Fibroblast of skin of right quadriceps (primary cell): ENCODE measurements at regions not wholly inside any gene's neighbourhood (a gene's known extent, or its start where the extent isn't known, plus 50 kb on each side); places are given as distances from the start of the nearest gene placed in this dataset.

ENCODE experiments used
- DNase-seq: peaks from one replicate; pipeline ENCODE4 v3.0.0-alpha.2; 2013

- DNase-seq = no peak
Observed at GRCh38 chr11:70501933-70502540, 103.7 kb downstream of the CTTN start.

- no peak for DNase-seq
Observed at GRCh38 chr11:70502677-70503467, 104.5 kb downstream of the CTTN start.

GRCh38 chr11:70503468-70504221 is 105.3 kb downstream of the CTTN start:
- no peak for DNase-seq

GRCh38 chr11:70504246-70505020 is 106.1 kb downstream of the CTTN start:
- DNase-seq = no peak

- DNase-seq = no peak
Observed at GRCh38 chr11:70505331-70505731, 107.0 kb downstream of the CTTN start.

GRCh38 chr11:70505761-70506657 is 107.7 kb downstream of the CTTN start:
- DNase-seq = no peak

- DNase-seq = no peak
Observed at GRCh38 chr11:70506658-70506970, 108.3 kb downstream of the CTTN start.

- no peak for DNase-seq
Observed at GRCh38 chr11:70506986-70507385, 108.7 kb downstream of the CTTN start.

- no peak for DNase-seq
Observed at GRCh38 chr11:70507466-70508230, 109.3 kb downstream of the CTTN start.

GRCh38 chr11:70508231-70508480 is 109.8 kb downstream of the CTTN start:
- no peak for DNase-seq

- DNase-seq = no peak
Observed at GRCh38 chr11:70509476-70509875, 111.1 kb downstream of the CTTN start.

- no peak for DNase-seq
Observed at GRCh38 chr11:70510106-70510505, 111.8 kb downstream of the CTTN start.

GRCh38 chr11:70510571-70510970 is 112.2 kb downstream of the CTTN start:
- no peak for DNase-seq

- no peak for DNase-seq
Observed at GRCh38 chr11:70511345-70511744, 113.0 kb downstream of the CTTN start.

GRCh38 chr11:70512716-70513115 is 114.4 kb downstream of the CTTN start:
- no peak for DNase-seq

- DNase-seq = no peak
Observed at GRCh38 chr11:70517203-70517602, 118.9 kb downstream of the CTTN start.

GRCh38 chr11:70517988-70518907 is 119.9 kb downstream of the CTTN start:
- peak; percentile 67 for DNase-seq

GRCh38 chr11:70519117-70519516 is 120.8 kb downstream of the CTTN start:
- no peak for DNase-seq

- DNase-seq = no peak
Observed at GRCh38 chr11:70521475-70522308, 123.4 kb downstream of the CTTN start.

GRCh38 chr11:70522309-70522592 is 123.9 kb downstream of the CTTN start:
- DNase-seq = no peak
